Panc1 (cell line): ENCODE measurements at regions not wholly inside any gene's neighbourhood (a gene's known extent, or its start where the extent isn't known, plus 50 kb on each side); places are given as distances from the start of the nearest gene placed in this dataset.

ENCODE experiments used
- ATAC-seq: fragments of 200-7000 bp; cut with Tn5 transposase; 2 replicates; pipeline ENCODE4 v1.9.1; 2020; ENCODE audit warnings: mild to moderate bottlenecking, moderate library complexity
- BruUV-seq: library from RNA; stranded (reverse); fragments of 400-500 nt; replicated peaks from 2 replicates; lab custom pipeline; 2021; lab: Mats Ljungman, UMichigan
- CTCF ChIA-PET: fragments of 300-600 bp; sonication (Branson Sonifier 250); formaldehyde crosslinking; loops from one replicate; lab custom pipeline; 2022; ENCODE audit warnings: antibody characterized with exemption; lab: Charles Lee
- POLR2A ChIA-PET: fragments of 300-600 bp; sonication (Branson Sonifier 250); formaldehyde crosslinking; loops from one replicate; lab custom pipeline; 2022; ENCODE audit warnings: antibody characterized with exemption; lab: Charles Lee
- DNase-seq: peaks from one replicate; pipeline ENCODE4 v3.0.0-alpha.2; 2010; ENCODE audit warnings: low read depth, low spot score
- H3K27ac ChIP-seq: 2 replicates; pipeline ENCODE4 v1.5.1; 2011; ENCODE audit warnings: mild to moderate bottlenecking, low read length, inconsistent platforms
- H3K27me3 ChIP-seq: fragments of 200-500 bp; sonication (Bioruptor generic); 2 replicates; pipeline ENCODE4 v1.6.0; 2014; ENCODE audit warnings: low read length, inconsistent platforms; ENCODE audit not compliant: control insufficient read depth, insufficient read depth
- H3K36me3 ChIP-seq: fragments of 200-500 bp; sonication (Bioruptor generic); 2 replicates; pipeline ENCODE4 v1.5.1; 2014; ENCODE audit warnings: inconsistent platforms, mild to moderate bottlenecking, low read length, moderate library complexity; ENCODE audit not compliant: control insufficient read depth, insufficient read depth
- H3K4me1 ChIP-seq: 2 replicates; pipeline ENCODE4 v1.5.1; 2011; ENCODE audit warnings: inconsistent platforms, mild to moderate bottlenecking, low read length, moderate library complexity; ENCODE audit not compliant: control insufficient read depth, insufficient read depth
- H3K4me3 ChIP-seq, 2 experiments: 2 replicates each; pipeline ENCODE4 v1.5.1; 2011 to 2012; ENCODE audit warnings: low read depth in 2 of 2, low read length in 2 of 2, mild to moderate bottlenecking in 2 of 2, inconsistent platforms in 1 of 2, moderate library complexity in 1 of 2
- H3K9me3 ChIP-seq: fragments of 200-500 bp; sonication (Bioruptor generic); 2 replicates; pipeline ENCODE4 v1.5.1; 2014; ENCODE audit warnings: low read depth, mild to moderate bottlenecking, inconsistent platforms, low read length, moderate library complexity; ENCODE audit not compliant: control insufficient read depth, insufficient read depth
- POLR2AphosphoS5 ChIP-seq: IDR thresholded peaks from 2 replicates; pipeline ENCODE4 v1.6.1; 2012; ENCODE audit warnings: mild to moderate bottlenecking, low read depth, low read length, moderate library complexity
- SIN3A ChIP-seq: IDR thresholded peaks from 2 replicates; pipeline ENCODE4 v1.6.1; 2012; ENCODE audit warnings: low read depth, mild to moderate bottlenecking, low read length, moderate library complexity, borderline replicate concordance; ENCODE audit not compliant: insufficient read depth
- TCF7L2 ChIP-seq: IDR thresholded peaks from 2 replicates; pipeline ENCODE4 v1.6.1; 2011; ENCODE audit warnings: mild to moderate bottlenecking, low read depth, low read length, inconsistent platforms
- in situ Hi-C: cut with HindIII; loops from 2 replicates; pipeline ENCODE4 v1.10.0; 2016; ENCODE audit warnings: low sequenced_read_pairs, low pct_unique_long_range_greater_than_20kb
- intact Hi-C: fragments of 100-400 bp; cut with micrococcal nuclease; formaldehyde crosslinking; loops from one replicate; pipeline ENCODE4 v1.10.0; 2022; ENCODE audit not compliant: unreplicated experiment
- TF ChIP-seq, protein P1 (sequence below), 2 experiments: IDR thresholded peaks; 2 replicates each; pipeline ENCODE4 v1.6.1; 2011 to 2012; ENCODE audit warnings: low read depth in 2 of 2, control low read depth in 1 of 2, low read length in 1 of 2, mild to moderate bottlenecking in 1 of 2, moderate library complexity in 1 of 2; ENCODE audit not compliant: insufficient read depth in 1 of 2
- TF ChIP-seq, protein P2 (sequence below): fragments of 450-650 bp; IDR thresholded peaks from 2 replicates; pipeline ENCODE4 v1.5.1; 2017; ENCODE audit warnings: mild to moderate bottlenecking

DNA sequence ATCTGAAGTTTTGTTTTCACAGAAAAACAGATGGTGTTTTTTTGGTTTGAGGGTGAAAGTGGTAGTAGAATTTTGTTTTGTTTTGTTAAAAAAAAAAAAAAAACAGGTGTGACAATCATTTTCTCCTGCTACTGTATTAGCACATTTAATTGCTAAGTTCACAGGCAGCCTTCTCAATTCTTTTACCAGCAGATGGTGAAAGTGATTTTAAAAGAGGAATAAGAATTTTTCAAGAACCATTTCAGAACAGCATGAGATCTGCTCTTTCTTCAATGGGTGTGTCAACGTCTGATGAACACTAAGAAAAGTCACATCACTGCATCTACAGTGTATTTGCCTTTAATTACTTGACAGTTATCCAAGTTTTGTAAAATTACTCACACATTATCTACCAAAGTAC is 303.7 kb upstream of the USP15 start:
- no peak overlapping the region for H3K4me3 ChIP-seq
- POLR2A ChIA-PET: no interaction called here
- BruUV-seq: no TSS peak
- H3K36me3 ChIP-seq: no peaks in the 10 kb centered on the region
- intact Hi-C loops (no loop called here), in situ Hi-C loops (no loop called here)
- no peaks in the 10 kb centered on the region for H3K9me3 ChIP-seq
- TF ChIP-seq TCF7L2 (no peak), SIN3A (no peak), POLR2AphosphoS5 (no peak)
- TF ChIP-seq, protein P1, sequence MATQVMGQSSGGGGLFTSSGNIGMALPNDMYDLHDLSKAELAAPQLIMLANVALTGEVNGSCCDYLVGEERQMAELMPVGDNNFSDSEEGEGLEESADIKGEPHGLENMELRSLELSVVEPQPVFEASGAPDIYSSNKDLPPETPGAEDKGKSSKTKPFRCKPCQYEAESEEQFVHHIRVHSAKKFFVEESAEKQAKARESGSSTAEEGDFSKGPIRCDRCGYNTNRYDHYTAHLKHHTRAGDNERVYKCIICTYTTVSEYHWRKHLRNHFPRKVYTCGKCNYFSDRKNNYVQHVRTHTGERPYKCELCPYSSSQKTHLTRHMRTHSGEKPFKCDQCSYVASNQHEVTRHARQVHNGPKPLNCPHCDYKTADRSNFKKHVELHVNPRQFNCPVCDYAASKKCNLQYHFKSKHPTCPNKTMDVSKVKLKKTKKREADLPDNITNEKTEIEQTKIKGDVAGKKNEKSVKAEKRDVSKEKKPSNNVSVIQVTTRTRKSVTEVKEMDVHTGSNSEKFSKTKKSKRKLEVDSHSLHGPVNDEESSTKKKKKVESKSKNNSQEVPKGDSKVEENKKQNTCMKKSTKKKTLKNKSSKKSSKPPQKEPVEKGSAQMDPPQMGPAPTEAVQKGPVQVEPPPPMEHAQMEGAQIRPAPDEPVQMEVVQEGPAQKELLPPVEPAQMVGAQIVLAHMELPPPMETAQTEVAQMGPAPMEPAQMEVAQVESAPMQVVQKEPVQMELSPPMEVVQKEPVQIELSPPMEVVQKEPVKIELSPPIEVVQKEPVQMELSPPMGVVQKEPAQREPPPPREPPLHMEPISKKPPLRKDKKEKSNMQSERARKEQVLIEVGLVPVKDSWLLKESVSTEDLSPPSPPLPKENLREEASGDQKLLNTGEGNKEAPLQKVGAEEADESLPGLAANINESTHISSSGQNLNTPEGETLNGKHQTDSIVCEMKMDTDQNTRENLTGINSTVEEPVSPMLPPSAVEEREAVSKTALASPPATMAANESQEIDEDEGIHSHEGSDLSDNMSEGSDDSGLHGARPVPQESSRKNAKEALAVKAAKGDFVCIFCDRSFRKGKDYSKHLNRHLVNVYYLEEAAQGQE (IDR thresholded peaks at IDR 0.05; ENCODE audit: insufficient read depth in 1 of 2, low read depth in 2 of 2, low read length in 1 of 2): no peak
- TF ChIP-seq, protein P2, sequence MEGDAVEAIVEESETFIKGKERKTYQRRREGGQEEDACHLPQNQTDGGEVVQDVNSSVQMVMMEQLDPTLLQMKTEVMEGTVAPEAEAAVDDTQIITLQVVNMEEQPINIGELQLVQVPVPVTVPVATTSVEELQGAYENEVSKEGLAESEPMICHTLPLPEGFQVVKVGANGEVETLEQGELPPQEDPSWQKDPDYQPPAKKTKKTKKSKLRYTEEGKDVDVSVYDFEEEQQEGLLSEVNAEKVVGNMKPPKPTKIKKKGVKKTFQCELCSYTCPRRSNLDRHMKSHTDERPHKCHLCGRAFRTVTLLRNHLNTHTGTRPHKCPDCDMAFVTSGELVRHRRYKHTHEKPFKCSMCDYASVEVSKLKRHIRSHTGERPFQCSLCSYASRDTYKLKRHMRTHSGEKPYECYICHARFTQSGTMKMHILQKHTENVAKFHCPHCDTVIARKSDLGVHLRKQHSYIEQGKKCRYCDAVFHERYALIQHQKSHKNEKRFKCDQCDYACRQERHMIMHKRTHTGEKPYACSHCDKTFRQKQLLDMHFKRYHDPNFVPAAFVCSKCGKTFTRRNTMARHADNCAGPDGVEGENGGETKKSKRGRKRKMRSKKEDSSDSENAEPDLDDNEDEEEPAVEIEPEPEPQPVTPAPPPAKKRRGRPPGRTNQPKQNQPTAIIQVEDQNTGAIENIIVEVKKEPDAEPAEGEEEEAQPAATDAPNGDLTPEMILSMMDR: no peak
- no peaks in the 10 kb centered on the region for H3K27me3 ChIP-seq
- CTCF ChIA-PET: no interaction called here
- ATAC-seq: no peak
- no peak overlapping the region for H3K27ac ChIP-seq
- H3K4me1 ChIP-seq: no peaks in the 10 kb centered on the region
- no peak for DNase-seq

DNA sequence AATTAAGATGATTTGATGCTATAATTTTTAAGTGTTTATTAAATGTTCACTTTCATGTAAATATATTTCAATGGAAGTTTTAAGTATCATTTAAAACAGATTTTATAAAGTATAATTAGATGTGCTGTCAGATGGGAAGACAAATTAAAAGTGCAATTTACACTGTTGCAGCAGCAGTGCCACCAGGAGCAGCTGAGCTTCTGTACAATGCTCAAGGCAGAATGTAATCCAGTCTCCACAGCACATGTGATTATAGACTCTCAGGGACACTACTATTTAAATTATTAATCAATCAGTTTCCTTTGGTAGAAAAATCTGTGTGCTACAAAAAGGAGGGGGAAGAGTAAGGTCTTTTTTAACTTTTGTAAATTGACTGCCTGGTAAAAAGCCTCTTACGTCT is 285.7 kb upstream of the USP15 start:
- Histone ChIP-seq H3K27ac (no peak overlapping the region), H3K4me3 (no peak overlapping the region), H3K36me3 (no peaks in the 10 kb centered on the region), H3K9me3 (no peaks in the 10 kb centered on the region), H3K27me3 (no peaks in the 10 kb centered on the region), H3K4me1 (no peaks in the 10 kb centered on the region)
- POLR2A ChIA-PET: no interaction called here
- no TSS peak for BruUV-seq
- intact Hi-C loops: no loop called here
- CTCF ChIA-PET: no interaction called here
- ATAC-seq: no peak
- in situ Hi-C loops: no loop called here
- DNase-seq: no peak
- TF ChIP-seq, protein P2: no peak
- TF ChIP-seq, protein P1 (IDR thresholded peaks at IDR 0.05; ENCODE audit: insufficient read depth in 1 of 2, low read depth in 2 of 2, low read length in 1 of 2): no peak
- no peak for TF ChIP-seq SIN3A
- TF ChIP-seq TCF7L2: no peak
- TF ChIP-seq POLR2AphosphoS5: no peak
